Activated CD4-positive, alpha-beta T cell treated with anti-CD3 and anti-CD28 coated beads, Interleukin-2, Interleukin-4, amounts not matched to agents 100 ng/mL and 50 ng/mL, durations not matched to agents 16 hours and 8 hours (primary cell): ENCODE measurements at regions not wholly inside any gene's neighbourhood (a gene's known extent, or its start where the extent isn't known, plus 50 kb on each side); places are given as distances from the start of the nearest gene placed in this dataset.
"Not testable (repeated sequence)": the region's sequence is repeated elsewhere in the genome, so short reads cannot be mapped to it uniquely, and the experiment has no call there.

Experiments used
- DNase-seq: peaks from one replicate; pipeline ENCODE4 v3.0.0-alpha.2; 2020; ENCODE audit warnings: low spot score

- DNase-seq: peak; percentile 31
Measured at GRCh38 chr7:65621580-65622201, 248.0 kb downstream of the ZNF92 start.

- DNase-seq: not testable (repeated sequence)
Measured at GRCh38 chr7:65631236-65631635, 241.6 kb upstream of the VKORC1L1 start.

GRCh38 chr7:65633587-65634404, 239.1 kb upstream of the VKORC1L1 start:
- DNase-seq: not testable (repeated sequence)

GRCh38 chr7:65638918-65639317, 234.0 kb upstream of the VKORC1L1 start:
- not testable (repeated sequence) for DNase-seq

- DNase-seq: not testable (repeated sequence)
Measured at GRCh38 chr7:65639717-65640116, 233.2 kb upstream of the VKORC1L1 start.

- DNase-seq: not testable (repeated sequence)
Measured at GRCh38 chr7:65643498-65643897, 229.4 kb upstream of the VKORC1L1 start.

- not testable (repeated sequence) for DNase-seq
Measured at GRCh38 chr7:65647153-65647964, 225.5 kb upstream of the VKORC1L1 start.

GRCh38 chr7:65651174-65651573, 221.7 kb upstream of the VKORC1L1 start:
- DNase-seq: not testable (repeated sequence)

- DNase-seq: not testable (repeated sequence)
Measured at GRCh38 chr7:65651826-65652592, 220.9 kb upstream of the VKORC1L1 start.

GRCh38 chr7:65652669-65653068, 220.2 kb upstream of the VKORC1L1 start:
- not testable (repeated sequence) for DNase-seq

GRCh38 chr7:65656494-65657188, 216.2 kb upstream of the VKORC1L1 start:
- DNase-seq: not testable (repeated sequence)

- DNase-seq: not testable (repeated sequence)
Measured at GRCh38 chr7:65683362-65683761, 189.5 kb upstream of the VKORC1L1 start.

- not testable (repeated sequence) for DNase-seq
Measured at GRCh38 chr7:65699026-65699714, 173.7 kb upstream of the VKORC1L1 start.

- not testable (repeated sequence) for DNase-seq
Measured at GRCh38 chr7:65699715-65700356, 173.0 kb upstream of the VKORC1L1 start.

GRCh38 chr7:65719123-65719798, 153.6 kb upstream of the VKORC1L1 start:
- not testable (repeated sequence) for DNase-seq

- DNase-seq: peak; percentile 64
Measured at GRCh38 chr7:65722361-65722792, 150.5 kb upstream of the VKORC1L1 start.

GRCh38 chr7:65727182-65727581, 145.7 kb upstream of the VKORC1L1 start:
- DNase-seq: not testable (repeated sequence)

- DNase-seq: no peak
Measured at GRCh38 chr7:65731129-65731528, 141.7 kb upstream of the VKORC1L1 start.

GRCh38 chr7:65731562-65732035, 141.3 kb upstream of the VKORC1L1 start:
- peak; percentile 47 for DNase-seq
